Right lobe of liver (tissue), 4 donors: ENCODE measurements at regions not wholly inside any gene's neighbourhood (a gene's known extent, or its start where the extent isn't known, plus 50 kb on each side); places are given as distances from the start of the nearest gene placed in this dataset.

Experiments
- POLR2A ChIP-seq: fragments of 450-650 bp; IDR thresholded peaks from one replicate; pipeline ENCODE4 v1.6.1; 2017; ENCODE audit warnings: antibody characterized with exemption, mild to moderate bottlenecking
- TF ChIP-seq, protein P1 (sequence below), 4 donors: fragments of 200-600 bp in 3 of 4; fragments of 450-650 bp in 1 of 4; IDR thresholded peaks; one replicate each; pipeline versions ENCODE4 v1.5.1 to v1.8.0; 2016 to 2022; ENCODE audit warnings: antibody characterized with exemption in 4 of 4, mild to moderate bottlenecking in 2 of 4
- donor health status: DM: no; HTN: no; CAD: no.
- donor health status: DM: no; HTN: no; CAD: no.
- donor health status: DM: no; HTN: yes; CAD: no.

DNA sequence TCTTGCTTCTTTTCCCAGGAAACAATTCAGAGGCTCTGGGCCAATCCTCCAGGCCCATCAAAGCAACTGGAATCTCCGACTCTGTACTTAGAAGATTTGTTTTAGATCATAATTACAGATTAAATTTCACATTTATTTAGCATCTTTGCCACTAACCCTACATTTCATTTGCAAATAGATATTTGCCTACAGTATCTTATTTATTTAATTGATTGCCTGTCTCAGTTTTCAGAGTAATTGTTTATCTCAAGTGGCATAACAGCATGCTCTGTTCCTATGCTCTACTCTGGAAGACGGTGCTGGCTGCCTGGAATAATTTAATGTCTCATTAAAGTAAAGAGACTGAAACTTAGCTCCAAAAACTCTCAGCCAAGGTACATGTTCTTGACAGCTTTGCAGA, 213.4 kb downstream of the HNMT start:
- TF ChIP-seq, protein P1, sequence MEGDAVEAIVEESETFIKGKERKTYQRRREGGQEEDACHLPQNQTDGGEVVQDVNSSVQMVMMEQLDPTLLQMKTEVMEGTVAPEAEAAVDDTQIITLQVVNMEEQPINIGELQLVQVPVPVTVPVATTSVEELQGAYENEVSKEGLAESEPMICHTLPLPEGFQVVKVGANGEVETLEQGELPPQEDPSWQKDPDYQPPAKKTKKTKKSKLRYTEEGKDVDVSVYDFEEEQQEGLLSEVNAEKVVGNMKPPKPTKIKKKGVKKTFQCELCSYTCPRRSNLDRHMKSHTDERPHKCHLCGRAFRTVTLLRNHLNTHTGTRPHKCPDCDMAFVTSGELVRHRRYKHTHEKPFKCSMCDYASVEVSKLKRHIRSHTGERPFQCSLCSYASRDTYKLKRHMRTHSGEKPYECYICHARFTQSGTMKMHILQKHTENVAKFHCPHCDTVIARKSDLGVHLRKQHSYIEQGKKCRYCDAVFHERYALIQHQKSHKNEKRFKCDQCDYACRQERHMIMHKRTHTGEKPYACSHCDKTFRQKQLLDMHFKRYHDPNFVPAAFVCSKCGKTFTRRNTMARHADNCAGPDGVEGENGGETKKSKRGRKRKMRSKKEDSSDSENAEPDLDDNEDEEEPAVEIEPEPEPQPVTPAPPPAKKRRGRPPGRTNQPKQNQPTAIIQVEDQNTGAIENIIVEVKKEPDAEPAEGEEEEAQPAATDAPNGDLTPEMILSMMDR (IDR thresholded peaks at IDR 0.05) = no peak
- no peak for TF ChIP-seq POLR2A
